ENCODE measurements at regions not wholly inside any gene's neighbourhood (a gene's known extent, or its start where the extent isn't known, plus 50 kb on each side); places are given as distances from the start of the nearest gene placed in this dataset.
"Not testable (repeated sequence)": the region's sequence is repeated elsewhere in the genome, so short reads cannot be mapped to it uniquely, and the experiment has no call there.

DNA sequence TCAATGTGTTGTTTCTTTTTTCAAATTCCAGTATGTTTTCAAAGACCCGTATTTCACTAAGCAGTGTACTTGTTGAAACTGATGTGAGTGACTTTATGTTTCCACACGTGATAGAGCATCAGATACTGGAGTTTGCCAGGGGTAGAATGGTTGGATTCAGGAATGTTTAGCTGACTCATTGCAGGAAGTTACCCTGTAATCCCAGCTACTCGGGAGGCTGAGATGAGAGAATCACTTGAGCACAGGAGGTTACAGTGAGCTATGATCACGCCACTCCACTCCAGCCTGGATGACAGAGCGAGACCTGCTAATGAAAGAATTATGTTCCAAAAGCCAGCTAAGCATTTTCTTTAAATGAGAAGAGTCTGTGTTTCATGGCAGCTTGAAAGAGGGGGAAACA lies 147.6 kb downstream of the RBMX2 start:
- TF ChIP-seq, protein P1, sequence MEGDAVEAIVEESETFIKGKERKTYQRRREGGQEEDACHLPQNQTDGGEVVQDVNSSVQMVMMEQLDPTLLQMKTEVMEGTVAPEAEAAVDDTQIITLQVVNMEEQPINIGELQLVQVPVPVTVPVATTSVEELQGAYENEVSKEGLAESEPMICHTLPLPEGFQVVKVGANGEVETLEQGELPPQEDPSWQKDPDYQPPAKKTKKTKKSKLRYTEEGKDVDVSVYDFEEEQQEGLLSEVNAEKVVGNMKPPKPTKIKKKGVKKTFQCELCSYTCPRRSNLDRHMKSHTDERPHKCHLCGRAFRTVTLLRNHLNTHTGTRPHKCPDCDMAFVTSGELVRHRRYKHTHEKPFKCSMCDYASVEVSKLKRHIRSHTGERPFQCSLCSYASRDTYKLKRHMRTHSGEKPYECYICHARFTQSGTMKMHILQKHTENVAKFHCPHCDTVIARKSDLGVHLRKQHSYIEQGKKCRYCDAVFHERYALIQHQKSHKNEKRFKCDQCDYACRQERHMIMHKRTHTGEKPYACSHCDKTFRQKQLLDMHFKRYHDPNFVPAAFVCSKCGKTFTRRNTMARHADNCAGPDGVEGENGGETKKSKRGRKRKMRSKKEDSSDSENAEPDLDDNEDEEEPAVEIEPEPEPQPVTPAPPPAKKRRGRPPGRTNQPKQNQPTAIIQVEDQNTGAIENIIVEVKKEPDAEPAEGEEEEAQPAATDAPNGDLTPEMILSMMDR (IDR thresholded peaks at IDR 0.05), result not testable (repeated sequence)
- TF ChIP-seq POLR2A (IDR thresholded peaks at IDR 0.05), result not testable (repeated sequence)

All from heart left ventricle (tissue), 13 donors.